Testis (tissue), 2 donors: ENCODE measurements at regions not wholly inside any gene's neighbourhood (a gene's known extent, or its start where the extent isn't known, plus 50 kb on each side); places are given as distances from the start of the nearest gene placed in this dataset.
"Not testable (repeated sequence)": the region's sequence is repeated elsewhere in the genome, so short reads cannot be mapped to it uniquely, and the experiment has no call there.

Source experiments
- DNase-seq: peaks from one replicate; pipeline ENCODE4 v3.0.0-alpha.2; 2019
- H3K27ac ChIP-seq, 2 donors: fragments of 200-600 bp; sonication (generic); one replicate each; pipeline ENCODE4 v1.5.1; 2019
- H3K27me3 ChIP-seq: fragments of 200-600 bp; sonication (generic); one replicate; pipeline ENCODE4 v1.5.1; 2019
- H3K36me3 ChIP-seq: fragments of 200-600 bp; sonication (generic); one replicate; pipeline ENCODE4 v1.5.1; 2017; ENCODE audit warnings: low read depth; ENCODE audit errors: missing control alignments
- H3K4me1 ChIP-seq: fragments of 200-600 bp; sonication (generic); one replicate; pipeline ENCODE4 v1.5.1; 2019
- H3K4me3 ChIP-seq, 2 donors: fragments of 200-600 bp; sonication (generic); one replicate each; pipeline ENCODE4 v1.5.1; 2017 to 2019
- H3K9me3 ChIP-seq: fragments of 200-600 bp; sonication (generic); one replicate; pipeline ENCODE4 v1.5.1; 2017
- CTCF ChIP-seq, 3 experiments: fragments of 450-650 bp in 2 of 3; fragments of 200-600 bp in 1 of 3; sonication (generic) in 1 of 3; IDR thresholded peaks; one replicate each; pipeline ENCODE4 v1.5.1; 2016 to 2019; ENCODE audit warnings: antibody characterized with exemption in 3 of 3, mild to moderate bottlenecking in 2 of 3, moderate library complexity in 1 of 3
- POLR2A ChIP-seq: fragments of 450-650 bp; IDR thresholded peaks from one replicate; pipeline ENCODE4 v1.6.1; 2017; ENCODE audit warnings: antibody characterized with exemption, mild to moderate bottlenecking, moderate library complexity
- WGBS, 2 donors: methylation state at CpG; one replicate each; pipeline ENCODE4 v1.1.5; 2018; 5-methylcytosine and 5-hydroxymethylcytosine counted together
- intact Hi-C: fragments of 100-400 bp; cut with DNase I; formaldehyde crosslinking; loops from one replicate; pipeline ENCODE4 v1.15.1; 2023; ENCODE audit warnings: low total_unique reads

- no peaks in the 10 kb centered on the region for H3K9me3 ChIP-seq
- TF ChIP-seq CTCF (IDR thresholded peaks at IDR 0.05) (no peak), POLR2A (no peak)
- no peak overlapping the region for H3K27ac ChIP-seq
- no peaks in the 10 kb centered on the region for H3K27me3 ChIP-seq
- H3K4me3 ChIP-seq, result no peak overlapping the region
- intact Hi-C loops, result no loop called here
- no peak for DNase-seq
- no peaks in the 10 kb centered on the region for H3K36me3 ChIP-seq
- 85 to 91% methylated on average over 3 of the region's 3 CpGs for WGBS, 2 donors
- no peaks in the 10 kb centered on the region for H3K4me1 ChIP-seq
Measured at GRCh38 chr17:20797292-20797691, 217.8 kb downstream of the CDRT15L2 start.

- intact Hi-C loops, result no loop called here
- WGBS, 2 donors, result 72 to 75% methylated on average over 2 of the region's 2 CpGs
- no peak for TF ChIP-seq POLR2A
- no peak for TF ChIP-seq CTCF (IDR thresholded peaks at IDR 0.05)
Measured at GRCh38 chr17:20800146-20800545, 220.6 kb downstream of the CDRT15L2 start.

GRCh38 chr17:20805751-20806150 is 226.2 kb downstream of the CDRT15L2 start:
- no peaks in the 10 kb centered on the region for H3K36me3 ChIP-seq
- H3K27ac ChIP-seq, result no peak overlapping the region
- DNase-seq, result no peak
- no peaks in the 10 kb centered on the region for H3K4me1 ChIP-seq
- no peaks in the 10 kb centered on the region for H3K9me3 ChIP-seq
- intact Hi-C loops, result no loop called here
- WGBS, 2 donors, result 76 to 77% methylated on average over 3 of the region's 3 CpGs
- H3K27me3 ChIP-seq, result no peaks in the 10 kb centered on the region
- no peak overlapping the region for H3K4me3 ChIP-seq
- TF ChIP-seq CTCF (IDR thresholded peaks at IDR 0.05) (no peak), POLR2A (no peak)

More at GRCh38 chr17:20800146-20800545, 220.6 kb downstream of the CDRT15L2 start:
- no peak for DNase-seq
- H3K4me1 ChIP-seq, result no peaks in the 10 kb centered on the region
- no peak overlapping the region for H3K4me3 ChIP-seq
- no peaks in the 10 kb centered on the region for H3K27me3 ChIP-seq
- H3K27ac ChIP-seq, result no peak overlapping the region
- no peaks in the 10 kb centered on the region for H3K36me3 ChIP-seq
- no peaks in the 10 kb centered on the region for H3K9me3 ChIP-seq

- H3K9me3 ChIP-seq, H3K27me3 ChIP-seq, H3K4me3 ChIP-seq, H3K36me3 ChIP-seq, DNase-seq, H3K4me1 ChIP-seq, intact Hi-C loops, H3K27ac ChIP-seq: not testable (repeated sequence)
Measured at GRCh38 chr17:20807566-20807965, 228.0 kb downstream of the CDRT15L2 start.

GRCh38 chr17:20815410-20815809 is 227.4 kb downstream of the USP22 start:
- H3K4me1 ChIP-seq, H3K27me3 ChIP-seq, DNase-seq, H3K27ac ChIP-seq, intact Hi-C loops, H3K9me3 ChIP-seq, H3K4me3 ChIP-seq, H3K36me3 ChIP-seq: not testable (repeated sequence)
- 92% methylated on average over 5 of the region's 5 CpGs for WGBS, 2 donors

- no peak overlapping the region for H3K4me3 ChIP-seq
- intact Hi-C loops, result no loop called here
- 67 to 87% methylated on average over 3 of the region's 3 CpGs for WGBS, 2 donors
- DNase-seq, result no peak
- H3K27me3 ChIP-seq, result no peaks in the 10 kb centered on the region
- H3K36me3 ChIP-seq, result no peaks in the 10 kb centered on the region
- TF ChIP-seq POLR2A (no peak), CTCF (IDR thresholded peaks at IDR 0.05) (no peak)
- H3K27ac ChIP-seq, result no peak overlapping the region
- no peaks in the 10 kb centered on the region for H3K9me3 ChIP-seq
- no peaks in the 10 kb centered on the region for H3K4me1 ChIP-seq
Measured at GRCh38 chr17:20823905-20824304, 218.9 kb downstream of the USP22 start.
